ENCODE measurements at regions not wholly inside any gene's neighbourhood (a gene's known extent, or its start where the extent isn't known, plus 50 kb on each side); places are given as distances from the start of the nearest gene placed in this dataset.

DNA sequence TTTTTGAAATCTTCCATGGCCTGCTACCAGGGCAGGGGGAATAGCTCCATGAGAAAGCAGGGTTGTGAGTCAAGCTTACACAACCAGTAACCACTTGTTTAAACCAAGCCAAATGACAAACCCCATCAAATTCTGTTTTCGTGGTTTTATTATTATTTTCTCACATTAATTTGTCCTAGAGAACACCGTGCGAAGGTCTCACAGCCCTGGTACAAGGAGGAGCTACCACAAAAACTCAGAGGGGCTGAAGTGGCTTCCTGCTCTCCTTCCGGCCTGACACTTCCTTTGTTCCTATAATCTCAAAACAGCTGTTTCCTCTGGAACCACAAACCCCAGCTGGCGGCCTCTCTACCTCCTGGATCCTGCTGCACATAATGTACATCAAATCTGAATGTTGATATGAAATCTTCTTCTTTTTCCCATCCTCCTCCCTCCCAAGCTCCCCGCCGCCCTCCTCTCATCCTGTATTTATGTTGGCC, 375.9 kb downstream of the MCTP2 start:
- peaks cover 20% of the 10 kb centered on the region for H3K27me3 ChIP-seq (ENCODE audit: insufficient read depth, poor library complexity, severe bottlenecking)
- peak in 1 of 2 experiments; percentile 24 for DNase-seq (ENCODE audit: low read depth in 1 of 2, low spot score in 1 of 2)
- H3K4me3 ChIP-seq (replicated peaks; ENCODE audit: insufficient read depth, low read length): no peak overlapping the region
- peak; percentile 52; the same call in 1 of the 2 replicates for TF ChIP-seq POLR2AphosphoS5 (IDR thresholded peaks at IDR 0.05; ENCODE audit: low read depth)
- 0 out of 2 replicates have a peak, but pooled peaks have one; percentile 23 for TF ChIP-seq GABPA (IDR thresholded peaks at IDR 0.05; ENCODE audit: low read depth)
- peak; percentile 27; the same call in 1 of the 2 replicates for TF ChIP-seq SPI1 (IDR thresholded peaks at IDR 0.05; ENCODE audit: borderline replicate concordance, low read depth)
- no peak for TF ChIP-seq REST (IDR thresholded peaks at IDR 0.05; ENCODE audit: insufficient replicate concordance, low read depth)
- H3K27ac ChIP-seq (replicated peaks): no peak overlapping the region

DNA sequence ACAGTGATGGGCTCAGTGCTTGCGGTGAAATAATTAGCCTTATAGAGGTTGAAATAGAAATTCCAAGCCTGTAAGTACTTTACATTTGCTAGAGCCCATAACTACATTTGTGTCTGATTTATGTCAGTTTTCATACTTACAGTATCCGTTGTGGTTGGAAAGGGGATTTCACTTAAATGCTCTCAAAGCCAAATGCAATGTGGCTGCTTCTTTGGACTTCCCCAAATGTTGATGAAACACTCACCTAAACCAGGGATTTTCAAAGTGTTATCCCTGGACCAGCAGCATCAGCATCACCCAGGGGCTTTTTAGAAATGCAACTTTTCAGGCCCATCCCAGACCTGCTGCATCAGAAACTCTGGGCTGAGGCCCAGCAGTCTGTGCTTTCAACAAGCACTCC, 378.7 kb downstream of the MCTP2 start:
- no peak overlapping the region for H3K27ac ChIP-seq (replicated peaks)
- no peak for DNase-seq (ENCODE audit: low read depth in 1 of 2, low spot score in 1 of 2)
- no peak overlapping the region for H3K4me3 ChIP-seq (replicated peaks; ENCODE audit: insufficient read depth, low read length)
- TF ChIP-seq SPI1 (IDR thresholded peaks at IDR 0.05; ENCODE audit: borderline replicate concordance, low read depth): 0 out of 2 replicates have a peak, but pooled peaks have one; percentile 1
- TF ChIP-seq CTCF (IDR thresholded peaks at IDR 0.05; ENCODE audit: insufficient read depth, low read length): no peak
- TF ChIP-seq GABPA (IDR thresholded peaks at IDR 0.05; ENCODE audit: low read depth): no peak
- no peak for TF ChIP-seq REST (IDR thresholded peaks at IDR 0.05; ENCODE audit: insufficient replicate concordance, low read depth)
- no peak for TF ChIP-seq POLR2AphosphoS5 (IDR thresholded peaks at IDR 0.05; ENCODE audit: low read depth)
- peaks cover 15% of the 10 kb centered on the region for H3K27me3 ChIP-seq (ENCODE audit: insufficient read depth, poor library complexity, severe bottlenecking)

GRCh38 chr15:94610485-94610884, 379.1 kb downstream of the MCTP2 start:
- no peak for DNase-seq (ENCODE audit: low read depth in 1 of 2, low spot score in 1 of 2)
- H3K27me3 ChIP-seq (ENCODE audit: insufficient read depth, poor library complexity, severe bottlenecking): peaks cover 15% of the 10 kb centered on the region
- H3K27ac ChIP-seq (replicated peaks): no peak overlapping the region
- no peak overlapping the region for H3K4me3 ChIP-seq (replicated peaks; ENCODE audit: insufficient read depth, low read length)
- TF ChIP-seq GABPA (IDR thresholded peaks at IDR 0.05; ENCODE audit: low read depth): no peak
- TF ChIP-seq POLR2AphosphoS5 (IDR thresholded peaks at IDR 0.05; ENCODE audit: low read depth): no peak
- no peak for TF ChIP-seq SPI1 (IDR thresholded peaks at IDR 0.05; ENCODE audit: borderline replicate concordance, low read depth)
- no peak for TF ChIP-seq CTCF (IDR thresholded peaks at IDR 0.05; ENCODE audit: insufficient read depth, low read length)
- no peak for TF ChIP-seq REST (IDR thresholded peaks at IDR 0.05; ENCODE audit: insufficient replicate concordance, low read depth)
